ENCODE measurements at regions not wholly inside any gene's neighbourhood (a gene's known extent, or its start where the extent isn't known, plus 50 kb on each side); places are given as distances from the start of the nearest gene placed in this dataset.
"Not testable (repeated sequence)": the region's sequence is repeated elsewhere in the genome, so short reads cannot be mapped to it uniquely, and the experiment has no call there.

DNA sequence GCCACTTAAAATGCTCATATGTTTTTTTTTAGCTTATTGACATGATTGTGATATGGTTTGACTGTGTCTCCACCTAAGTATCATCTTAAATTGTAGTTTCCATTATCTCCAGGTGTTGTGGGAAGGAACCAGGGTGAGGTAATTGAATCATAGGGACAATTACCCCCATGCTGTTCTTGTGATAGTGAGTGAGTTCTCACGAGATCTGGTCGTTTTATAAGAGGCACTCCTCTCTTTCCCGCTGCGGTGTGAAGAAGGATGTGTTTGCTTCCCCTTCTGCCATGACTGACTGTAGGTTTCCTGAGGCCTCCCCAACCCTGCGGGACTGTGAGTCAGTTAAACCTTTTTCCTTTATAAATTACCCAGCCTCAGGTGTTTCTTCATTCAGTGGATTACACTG, 80.5 kb upstream of the ETV1 start:
- H3K4me2 ChIP-seq: no peak overlapping the region
- no TSS peak for BruUV-seq (replicated peaks)
- H3K9me2 ChIP-seq (ENCODE audit: insufficient read depth): no peaks in the 10 kb centered on the region
- H3K4me3 ChIP-seq: no peak overlapping the region
- ChIA-PET POLR2A (ENCODE audit: unreplicated experiment) (no interaction called here), CTCF (interaction anchor here (0.8 kb wide), 1 partner anchor 81 kb away, joined by 3 read pairs; the partner anchor contains the start of gene ETV1)
- no peak overlapping the region for H2AFZ ChIP-seq
- H3K27ac ChIP-seq: no peak overlapping the region
- no peaks in the 10 kb centered on the region for H4K20me1 ChIP-seq (ENCODE audit: insufficient read depth)
- no peaks in the 10 kb centered on the region for H3K9me3 ChIP-seq (ENCODE audit: insufficient read depth, low read depth)
- intact Hi-C loops (cut with micrococcal nuclease; ENCODE audit: unreplicated experiment): no loop called here
- no peak for DNase-seq
- no peaks in the 10 kb centered on the region for H3K4me1 ChIP-seq (replicated peaks; ENCODE audit: insufficient read depth)
- no peaks in the 10 kb centered on the region for H3K27me3 ChIP-seq (ENCODE audit: insufficient read depth, low read depth)
- no peak for TF ChIP-seq EZH2 (IDR thresholded peaks at IDR 0.05; ENCODE audit: low read depth)
- TF ChIP-seq, protein P1, sequence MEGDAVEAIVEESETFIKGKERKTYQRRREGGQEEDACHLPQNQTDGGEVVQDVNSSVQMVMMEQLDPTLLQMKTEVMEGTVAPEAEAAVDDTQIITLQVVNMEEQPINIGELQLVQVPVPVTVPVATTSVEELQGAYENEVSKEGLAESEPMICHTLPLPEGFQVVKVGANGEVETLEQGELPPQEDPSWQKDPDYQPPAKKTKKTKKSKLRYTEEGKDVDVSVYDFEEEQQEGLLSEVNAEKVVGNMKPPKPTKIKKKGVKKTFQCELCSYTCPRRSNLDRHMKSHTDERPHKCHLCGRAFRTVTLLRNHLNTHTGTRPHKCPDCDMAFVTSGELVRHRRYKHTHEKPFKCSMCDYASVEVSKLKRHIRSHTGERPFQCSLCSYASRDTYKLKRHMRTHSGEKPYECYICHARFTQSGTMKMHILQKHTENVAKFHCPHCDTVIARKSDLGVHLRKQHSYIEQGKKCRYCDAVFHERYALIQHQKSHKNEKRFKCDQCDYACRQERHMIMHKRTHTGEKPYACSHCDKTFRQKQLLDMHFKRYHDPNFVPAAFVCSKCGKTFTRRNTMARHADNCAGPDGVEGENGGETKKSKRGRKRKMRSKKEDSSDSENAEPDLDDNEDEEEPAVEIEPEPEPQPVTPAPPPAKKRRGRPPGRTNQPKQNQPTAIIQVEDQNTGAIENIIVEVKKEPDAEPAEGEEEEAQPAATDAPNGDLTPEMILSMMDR (conservative IDR thresholded peaks at IDR 0.05): no peak
- no peaks in the 10 kb centered on the region for H3K36me3 ChIP-seq (ENCODE audit: low read depth)
- H3K79me2 ChIP-seq (ENCODE audit: low read depth): no peaks in the 10 kb centered on the region
- H3F3A ChIP-seq (ENCODE audit: insufficient read depth, low read depth): no peaks in the 10 kb centered on the region

DNA sequence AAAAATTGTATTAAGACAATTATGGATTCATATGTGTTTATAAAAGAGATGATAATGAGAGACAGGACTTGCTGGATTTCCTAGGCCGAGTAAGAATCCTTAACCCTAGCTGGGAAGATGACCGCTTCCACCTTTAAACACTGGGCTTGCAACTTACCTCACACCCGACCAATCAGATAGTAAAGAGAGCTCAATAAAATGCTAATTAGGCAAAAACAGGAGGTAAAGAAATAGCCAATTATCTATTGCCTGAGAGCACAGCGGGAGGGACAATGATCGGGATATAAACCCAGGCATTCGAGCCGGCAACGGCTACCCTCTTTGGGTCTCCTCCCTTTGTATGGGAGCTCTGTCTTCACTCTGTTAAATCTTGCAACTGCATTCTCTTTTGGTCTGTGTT, 77.3 kb upstream of the ETV1 start:
- H3K4me1 ChIP-seq (replicated peaks; ENCODE audit: insufficient read depth); H3K9me2 ChIP-seq (ENCODE audit: insufficient read depth); H3K36me3 ChIP-seq (ENCODE audit: low read depth); H2AFZ ChIP-seq; H3K4me2 ChIP-seq; CTCF ChIA-PET; DNase-seq; H3K27me3 ChIP-seq (ENCODE audit: insufficient read depth, low read depth); H3K9me3 ChIP-seq (ENCODE audit: insufficient read depth, low read depth); H3K79me2 ChIP-seq (ENCODE audit: low read depth); H4K20me1 ChIP-seq (ENCODE audit: insufficient read depth); H3F3A ChIP-seq (ENCODE audit: insufficient read depth, low read depth); H3K27ac ChIP-seq; BruUV-seq (replicated peaks); POLR2A ChIA-PET (ENCODE audit: unreplicated experiment); H3K4me3 ChIP-seq; intact Hi-C loops (cut with micrococcal nuclease; ENCODE audit: unreplicated experiment): not testable (repeated sequence)

DNA sequence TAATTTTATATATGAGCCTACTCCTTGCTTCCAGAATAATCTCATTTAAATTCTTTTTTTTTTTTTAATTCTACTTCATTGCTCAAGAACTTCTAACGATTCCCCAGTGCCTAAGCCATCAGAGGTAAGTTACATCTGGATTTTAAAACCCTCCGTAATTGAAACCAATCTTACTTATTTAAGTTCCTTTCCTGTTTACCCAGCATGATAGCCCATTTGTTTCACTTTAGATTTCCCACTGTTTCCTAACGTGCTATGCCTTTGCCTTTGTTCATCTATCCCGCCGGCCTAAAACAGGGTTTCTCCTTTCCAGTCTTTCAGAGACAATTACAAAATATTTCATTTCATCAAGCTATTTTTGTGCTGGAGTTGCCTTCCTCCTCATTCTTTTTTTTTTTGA, 75.8 kb upstream of the ETV1 start:
- no peaks in the 10 kb centered on the region for H4K20me1 ChIP-seq (ENCODE audit: insufficient read depth)
- no peaks in the 10 kb centered on the region for H3F3A ChIP-seq (ENCODE audit: insufficient read depth, low read depth)
- no peak overlapping the region for H3K4me2 ChIP-seq
- no peak overlapping the region for H2AFZ ChIP-seq
- BruUV-seq (replicated peaks): no TSS peak
- no peaks in the 10 kb centered on the region for H3K27me3 ChIP-seq (ENCODE audit: insufficient read depth, low read depth)
- H3K79me2 ChIP-seq (ENCODE audit: low read depth): no peaks in the 10 kb centered on the region
- no peaks in the 10 kb centered on the region for H3K4me1 ChIP-seq (replicated peaks; ENCODE audit: insufficient read depth)
- intact Hi-C loops (cut with micrococcal nuclease; ENCODE audit: unreplicated experiment): no loop called here
- DNase-seq: no peak
- no peak overlapping the region for H3K4me3 ChIP-seq
- no peaks in the 10 kb centered on the region for H3K36me3 ChIP-seq (ENCODE audit: low read depth)
- H3K27ac ChIP-seq: no peak overlapping the region
- no peaks in the 10 kb centered on the region for H3K9me3 ChIP-seq (ENCODE audit: insufficient read depth, low read depth)
- CTCF ChIA-PET: no interaction called here
- TF ChIP-seq, protein P1 (conservative IDR thresholded peaks at IDR 0.05): no peak
- no peak for TF ChIP-seq EZH2 (IDR thresholded peaks at IDR 0.05; ENCODE audit: low read depth)
- POLR2A ChIA-PET (ENCODE audit: unreplicated experiment): no interaction called here
- H3K9me2 ChIP-seq (ENCODE audit: insufficient read depth): no peaks in the 10 kb centered on the region

DNA sequence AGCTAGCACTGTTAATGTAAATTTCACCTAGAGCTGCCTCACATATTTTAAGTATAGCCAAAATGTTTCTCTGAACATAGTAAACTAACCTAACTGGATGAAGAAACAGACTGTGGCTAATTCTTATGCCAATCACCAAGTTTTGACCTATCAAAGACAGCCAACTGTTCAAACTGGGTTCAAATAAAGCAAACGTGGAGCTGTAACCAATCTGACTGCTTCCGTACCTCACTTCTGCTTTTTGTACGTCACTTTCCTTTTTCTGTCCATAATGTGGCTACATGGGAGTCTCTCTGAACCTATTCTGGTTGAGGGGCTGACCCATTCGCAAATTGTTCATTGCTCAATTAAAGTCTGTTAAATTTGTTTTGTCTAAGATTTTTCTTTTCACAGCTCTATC, 66.3 kb upstream of the ETV1 start:
- intact Hi-C loops (cut with micrococcal nuclease; ENCODE audit: unreplicated experiment): no loop called here
- H4K20me1 ChIP-seq (ENCODE audit: insufficient read depth): no peaks in the 10 kb centered on the region
- H3K4me3 ChIP-seq: no peak overlapping the region
- no peaks in the 10 kb centered on the region for H3K9me2 ChIP-seq (ENCODE audit: insufficient read depth)
- no TSS peak for BruUV-seq (replicated peaks)
- H3K9me3 ChIP-seq (ENCODE audit: insufficient read depth, low read depth): no peaks in the 10 kb centered on the region
- no peaks in the 10 kb centered on the region for H3K36me3 ChIP-seq (ENCODE audit: low read depth)
- H3K79me2 ChIP-seq (ENCODE audit: low read depth): no peaks in the 10 kb centered on the region
- H3F3A ChIP-seq (ENCODE audit: insufficient read depth, low read depth): no peaks in the 10 kb centered on the region
- no peaks in the 10 kb centered on the region for H3K4me1 ChIP-seq (replicated peaks; ENCODE audit: insufficient read depth)
- TF ChIP-seq, protein P1 (conservative IDR thresholded peaks at IDR 0.05): no peak
- TF ChIP-seq EZH2 (IDR thresholded peaks at IDR 0.05; ENCODE audit: low read depth): no peak
- H3K27me3 ChIP-seq (ENCODE audit: insufficient read depth, low read depth): no peaks in the 10 kb centered on the region
- H2AFZ ChIP-seq: no peak overlapping the region
- ChIA-PET CTCF (no interaction called here), POLR2A (ENCODE audit: unreplicated experiment) (no interaction called here)
- H3K27ac ChIP-seq: no peak overlapping the region
- no peak overlapping the region for H3K4me2 ChIP-seq
- no peak for DNase-seq

All from PC-9 (cell line).